A549 (cell line): ENCODE measurements at regions not wholly inside any gene's neighbourhood (a gene's known extent, or its start where the extent isn't known, plus 50 kb on each side); places are given as distances from the start of the nearest gene placed in this dataset.

Source experiments
- EP300 ChIP-seq, 2 experiments: fragments of >200 bp; sonication (Bioruptor Twin); formaldehyde crosslinking; IDR thresholded peaks; 2 replicates in 1 of 2; 3 replicates in 1 of 2; pipeline ENCODE4 v1.6.1; 2016 to 2017
- HEYL ChIP-seq: fragments of 250-450 bp; sonication (Bioruptor Pico); IDR thresholded peaks from 2 replicates; pipeline ENCODE4 v1.8.0; 2021; ENCODE audit warnings: mild to moderate bottlenecking, moderate library complexity
- PHF8 ChIP-seq: fragments of 200-600 bp; sonication (generic); IDR thresholded peaks from 2 replicates; pipeline ENCODE4 v1.6.1; 2016; ENCODE audit warnings: low read depth, mild to moderate bottlenecking, antibody characterized with exemption, moderate library complexity, borderline replicate concordance
- POLR2A ChIP-seq: IDR thresholded peaks from 2 replicates; pipeline ENCODE4 v1.6.1; 2012; ENCODE audit warnings: mild to moderate bottlenecking, low read length
- SMC3 ChIP-seq: fragments of >200 bp; sonication (Bioruptor Twin); formaldehyde crosslinking; IDR thresholded peaks from 3 replicates; pipeline ENCODE4 v1.6.1; 2018; ENCODE audit warnings: inconsistent platforms
- SREBF2 ChIP-seq: fragments of 450-650 bp; IDR thresholded peaks from 2 replicates; pipeline ENCODE4 v1.6.1; 2014; ENCODE audit warnings: mild to moderate bottlenecking, moderate library complexity
- TF ChIP-seq, protein P1 (sequence below): IDR thresholded peaks from 2 replicates; pipeline ENCODE4 v1.6.1; 2012
- TF ChIP-seq, protein P2 (sequence below): fragments of >200 bp; sonication (Bioruptor Twin); formaldehyde crosslinking; IDR thresholded peaks from 3 replicates; pipeline ENCODE4 v1.5.1; 2016
- TF ChIP-seq, protein P3 (sequence below): fragments of 150-350 bp; IDR thresholded peaks from 2 replicates; pipeline ENCODE4 v1.6.1; 2014; ENCODE audit warnings: low read depth, mild to moderate bottlenecking, low read length
- TF ChIP-seq, protein P4 (sequence below): fragments of >200 bp; sonication (Bioruptor Twin); formaldehyde crosslinking; IDR thresholded peaks from 3 replicates; pipeline ENCODE4 v1.6.1; 2016

DNA sequence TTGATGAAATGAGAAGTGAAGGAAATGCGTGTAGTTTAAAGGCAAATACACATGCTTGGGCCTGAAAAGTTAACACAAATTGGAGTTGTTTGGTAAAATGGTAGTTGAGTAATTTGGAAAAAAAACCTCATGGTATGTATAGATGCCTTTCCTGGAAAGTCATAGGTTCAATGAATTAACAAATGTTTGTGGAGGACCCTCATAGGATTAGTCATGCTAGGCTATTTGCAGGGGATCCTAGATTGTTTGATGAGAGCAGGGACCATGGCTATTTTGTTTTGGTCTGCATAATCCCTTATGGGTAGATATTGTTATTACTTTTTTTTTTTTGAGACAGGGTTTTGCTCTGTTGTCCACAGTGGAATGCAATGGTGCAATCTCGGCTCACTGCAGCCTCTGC is 93.5 kb upstream of the NR3C1 start:
- TF ChIP-seq SREBF2, result no peak
- TF ChIP-seq HEYL (CRISPR knock-in tag), result no peak
- TF ChIP-seq PHF8, result no peak
- TF ChIP-seq POLR2A, result no peak
- TF ChIP-seq, protein P1, sequence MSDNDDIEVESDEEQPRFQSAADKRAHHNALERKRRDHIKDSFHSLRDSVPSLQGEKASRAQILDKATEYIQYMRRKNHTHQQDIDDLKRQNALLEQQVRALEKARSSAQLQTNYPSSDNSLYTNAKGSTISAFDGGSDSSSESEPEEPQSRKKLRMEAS, result no peak
- TF ChIP-seq EP300 (IDR thresholded peaks at IDR 0.05), result no peak
- TF ChIP-seq, protein P2, sequence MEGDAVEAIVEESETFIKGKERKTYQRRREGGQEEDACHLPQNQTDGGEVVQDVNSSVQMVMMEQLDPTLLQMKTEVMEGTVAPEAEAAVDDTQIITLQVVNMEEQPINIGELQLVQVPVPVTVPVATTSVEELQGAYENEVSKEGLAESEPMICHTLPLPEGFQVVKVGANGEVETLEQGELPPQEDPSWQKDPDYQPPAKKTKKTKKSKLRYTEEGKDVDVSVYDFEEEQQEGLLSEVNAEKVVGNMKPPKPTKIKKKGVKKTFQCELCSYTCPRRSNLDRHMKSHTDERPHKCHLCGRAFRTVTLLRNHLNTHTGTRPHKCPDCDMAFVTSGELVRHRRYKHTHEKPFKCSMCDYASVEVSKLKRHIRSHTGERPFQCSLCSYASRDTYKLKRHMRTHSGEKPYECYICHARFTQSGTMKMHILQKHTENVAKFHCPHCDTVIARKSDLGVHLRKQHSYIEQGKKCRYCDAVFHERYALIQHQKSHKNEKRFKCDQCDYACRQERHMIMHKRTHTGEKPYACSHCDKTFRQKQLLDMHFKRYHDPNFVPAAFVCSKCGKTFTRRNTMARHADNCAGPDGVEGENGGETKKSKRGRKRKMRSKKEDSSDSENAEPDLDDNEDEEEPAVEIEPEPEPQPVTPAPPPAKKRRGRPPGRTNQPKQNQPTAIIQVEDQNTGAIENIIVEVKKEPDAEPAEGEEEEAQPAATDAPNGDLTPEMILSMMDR, result no peak
- TF ChIP-seq, protein P3, sequence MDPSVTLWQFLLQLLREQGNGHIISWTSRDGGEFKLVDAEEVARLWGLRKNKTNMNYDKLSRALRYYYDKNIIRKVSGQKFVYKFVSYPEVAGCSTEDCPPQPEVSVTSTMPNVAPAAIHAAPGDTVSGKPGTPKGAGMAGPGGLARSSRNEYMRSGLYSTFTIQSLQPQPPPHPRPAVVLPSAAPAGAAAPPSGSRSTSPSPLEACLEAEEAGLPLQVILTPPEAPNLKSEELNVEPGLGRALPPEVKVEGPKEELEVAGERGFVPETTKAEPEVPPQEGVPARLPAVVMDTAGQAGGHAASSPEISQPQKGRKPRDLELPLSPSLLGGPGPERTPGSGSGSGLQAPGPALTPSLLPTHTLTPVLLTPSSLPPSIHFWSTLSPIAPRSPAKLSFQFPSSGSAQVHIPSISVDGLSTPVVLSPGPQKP, result no peak
- no peak for TF ChIP-seq SMC3
- TF ChIP-seq, protein P4, sequence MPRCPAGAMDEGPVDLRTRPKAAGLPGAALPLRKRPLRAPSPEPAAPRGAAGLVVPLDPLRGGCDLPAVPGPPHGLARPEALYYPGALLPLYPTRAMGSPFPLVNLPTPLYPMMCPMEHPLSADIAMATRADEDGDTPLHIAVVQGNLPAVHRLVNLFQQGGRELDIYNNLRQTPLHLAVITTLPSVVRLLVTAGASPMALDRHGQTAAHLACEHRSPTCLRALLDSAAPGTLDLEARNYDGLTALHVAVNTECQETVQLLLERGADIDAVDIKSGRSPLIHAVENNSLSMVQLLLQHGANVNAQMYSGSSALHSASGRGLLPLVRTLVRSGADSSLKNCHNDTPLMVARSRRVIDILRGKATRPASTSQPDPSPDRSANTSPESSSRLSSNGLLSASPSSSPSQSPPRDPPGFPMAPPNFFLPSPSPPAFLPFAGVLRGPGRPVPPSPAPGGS, result no peak
